ENCODE measurements at regions not wholly inside any gene's neighbourhood (a gene's known extent, or its start where the extent isn't known, plus 50 kb on each side); places are given as distances from the start of the nearest gene placed in this dataset.

GRCh38 chr1:29704430-29704829 is 468.1 kb downstream of the PTPRU start:
- Histone ChIP-seq H3K4me2 (ENCODE audit: low read length) (no peak overlapping the region), H3K4me3 (ENCODE audit: low read length) (no peak overlapping the region), H3K27ac (ENCODE audit: low read length) (no peak overlapping the region), H3K9me3 (ENCODE audit: low read length) (no peaks in the 10 kb centered on the region), H3K9me2 (ENCODE audit: insufficient read depth, low read length) (no peaks in the 10 kb centered on the region), H4K20me1 (ENCODE audit: insufficient read depth) (no peaks in the 10 kb centered on the region), H3K27me3 (ENCODE audit: insufficient read depth, low read depth, low read length) (no peaks in the 10 kb centered on the region), H3K9ac (ENCODE audit: low read length) (no peak overlapping the region), H3F3A (ENCODE audit: insufficient read depth, low read length, poor library complexity, severe bottlenecking) (no peaks in the 10 kb centered on the region), H3K36me3 (ENCODE audit: insufficient read depth, low read length) (no peaks in the 10 kb centered on the region), H3K79me2 (replicated peaks; ENCODE audit: insufficient read depth, low read length) (no peaks in the 10 kb centered on the region), H2AFZ (ENCODE audit: low read depth, low read length) (no peak overlapping the region)
- TF ChIP-seq REST (IDR thresholded peaks at IDR 0.05; ENCODE audit: borderline replicate concordance) = no peak
- TF ChIP-seq EZH2 (IDR thresholded peaks at IDR 0.05; ENCODE audit: borderline replicate concordance, insufficient read depth, low read length, poor library complexity, severe bottlenecking) = no peak
- TF ChIP-seq EP300 (conservative IDR thresholded peaks at IDR 0.05; ENCODE audit: poor library complexity, severe bottlenecking) = no peak
- no peak for TF ChIP-seq MXI1 (conservative IDR thresholded peaks at IDR 0.05; ENCODE audit: poor library complexity, severe bottlenecking)
- TF ChIP-seq POLR2AphosphoS5 (IDR thresholded peaks at IDR 0.05) = no peak
- no peak for TF ChIP-seq TAF1 (IDR thresholded peaks at IDR 0.05; ENCODE audit: low read depth)
- TF ChIP-seq CTCF (IDR thresholded peaks at IDR 0.05; ENCODE audit: poor library complexity, severe bottlenecking) = no peak
- no peak for TF ChIP-seq RAD21 (conservative IDR thresholded peaks at IDR 0.05)
- TF ChIP-seq SMC3 (conservative IDR thresholded peaks at IDR 0.05; ENCODE audit: poor library complexity) = no peak

GRCh38 chr1:29703596-29704370 is 467.5 kb downstream of the PTPRU start:
- H4K20me1 ChIP-seq (ENCODE audit: insufficient read depth) = no peaks in the 10 kb centered on the region
- no peak overlapping the region for H3K9ac ChIP-seq (ENCODE audit: low read length)
- H3F3A ChIP-seq (ENCODE audit: insufficient read depth, low read length, poor library complexity, severe bottlenecking) = no peaks in the 10 kb centered on the region
- no peaks in the 10 kb centered on the region for H3K36me3 ChIP-seq (ENCODE audit: insufficient read depth, low read length)
- no peak overlapping the region for H3K4me3 ChIP-seq (ENCODE audit: low read length)
- TF ChIP-seq RAD21 (conservative IDR thresholded peaks at IDR 0.05) (peak; percentile 40), EZH2 (IDR thresholded peaks at IDR 0.05; ENCODE audit: borderline replicate concordance, insufficient read depth, low read length, poor library complexity, severe bottlenecking) (no peak), SMC3 (conservative IDR thresholded peaks at IDR 0.05; ENCODE audit: poor library complexity) (peak; percentile 7), CTCF (IDR thresholded peaks at IDR 0.05; ENCODE audit: poor library complexity, severe bottlenecking) (peak; percentile 71)
- no peaks in the 10 kb centered on the region for H3K9me2 ChIP-seq (ENCODE audit: insufficient read depth, low read length)
- no peak overlapping the region for H3K4me2 ChIP-seq (ENCODE audit: low read length)
- no peak overlapping the region for H2AFZ ChIP-seq (ENCODE audit: low read depth, low read length)
- H3K79me2 ChIP-seq (replicated peaks; ENCODE audit: insufficient read depth, low read length) = no peaks in the 10 kb centered on the region
- H3K27me3 ChIP-seq (ENCODE audit: insufficient read depth, low read depth, low read length) = no peaks in the 10 kb centered on the region
- no peak overlapping the region for H3K27ac ChIP-seq (ENCODE audit: low read length)
- no peaks in the 10 kb centered on the region for H3K9me3 ChIP-seq (ENCODE audit: low read length)

Measured in neural cell (in vitro differentiated cells).